GM18519 (cell line): ENCODE measurements at regions not wholly inside any gene's neighbourhood (a gene's known extent, or its start where the extent isn't known, plus 50 kb on each side); places are given as distances from the start of the nearest gene placed in this dataset.

Source experiments
- ATAC-seq: cut with Tn5 transposase; IDR thresholded peaks from one replicate; pipeline ENCODE4 v1.9.1; 2021; ENCODE audit warnings: mild to moderate bottlenecking, moderate library complexity; ENCODE audit not compliant: unreplicated experiment, low FRiP score

- no peak for ATAC-seq
Observed at GRCh38 chr6:74785236-74785635, 420.6 kb downstream of the COL12A1 start.

- ATAC-seq, result no peak
Observed at GRCh38 chr6:74782346-74782745, 423.5 kb downstream of the COL12A1 start.

GRCh38 chr6:74780831-74781230, 425.0 kb downstream of the COL12A1 start:
- no peak for ATAC-seq

DNA sequence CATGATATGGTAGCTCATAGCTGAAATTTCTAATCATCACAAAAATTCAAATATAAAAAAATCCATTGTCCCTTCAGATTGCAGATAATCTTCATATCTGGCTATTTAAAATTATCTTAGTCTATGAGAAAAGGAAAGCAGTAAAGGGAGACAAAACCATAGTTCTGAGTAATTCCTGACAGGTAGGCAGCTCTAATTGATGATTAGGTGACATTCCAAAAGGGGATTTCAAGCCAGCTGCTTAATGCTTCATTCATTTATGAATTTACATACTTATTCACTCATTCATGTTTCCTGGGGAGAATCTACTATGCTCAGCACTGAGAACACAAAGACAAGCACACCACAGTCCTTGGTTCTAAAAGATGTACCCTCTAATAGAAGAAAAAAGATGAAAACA, 437.1 kb downstream of the COL12A1 start:
- ATAC-seq, result no peak

- ATAC-seq, result no peak
Observed at GRCh38 chr6:74768120-74768519, 437.7 kb downstream of the COL12A1 start.

DNA sequence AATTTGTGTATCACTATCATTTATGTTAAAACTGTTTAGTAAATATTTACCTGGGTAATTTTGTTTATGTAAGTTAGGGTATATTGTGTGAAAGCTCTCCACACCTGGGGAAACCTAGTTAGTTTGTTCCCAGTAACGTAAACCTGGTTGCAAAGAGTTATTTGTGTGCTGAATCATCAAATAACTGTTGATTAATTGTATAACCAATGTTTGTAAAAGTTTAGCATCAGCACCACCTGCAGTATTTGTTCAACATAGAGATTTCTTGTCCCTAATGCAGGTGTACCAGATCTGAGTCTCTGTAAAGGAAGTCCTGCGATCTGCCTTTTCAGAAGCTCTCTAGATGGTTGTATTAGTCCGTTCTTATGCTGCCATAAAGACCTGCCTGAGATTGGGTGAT, 440.4 kb downstream of the COL12A1 start:
- ATAC-seq, result no peak

DNA sequence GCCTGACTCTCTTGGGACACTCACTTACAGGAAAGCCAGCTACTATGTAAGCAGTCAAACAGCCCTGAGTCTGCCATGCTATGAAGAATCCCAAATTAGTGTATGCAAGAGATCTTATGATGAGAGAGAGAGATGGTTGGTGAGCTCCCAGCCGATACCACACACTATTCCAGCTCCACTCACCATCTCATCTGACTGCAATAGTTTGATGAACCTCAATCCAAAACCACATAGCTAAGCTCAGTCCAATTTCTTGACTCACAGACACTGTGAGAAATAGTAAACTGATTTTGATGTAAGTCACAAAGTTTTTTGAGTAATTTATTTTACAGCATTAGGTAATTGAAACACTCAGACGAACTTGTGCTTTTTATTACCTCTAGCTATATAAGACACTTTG, 441.4 kb downstream of the COL12A1 start:
- ATAC-seq, result no peak

GRCh38 chr6:74762841-74763240, 443.0 kb downstream of the COL12A1 start:
- no peak for ATAC-seq

- no peak for ATAC-seq
Observed at GRCh38 chr6:74757813-74758212, 448.0 kb downstream of the COL12A1 start.

- ATAC-seq, result no peak
Observed at GRCh38 chr6:74756923-74757322, 448.9 kb downstream of the COL12A1 start.

- no peak for ATAC-seq
Observed at GRCh38 chr6:74755778-74756177, 450.1 kb downstream of the COL12A1 start.

- ATAC-seq, result no peak
Observed at GRCh38 chr6:74755196-74755595, 450.7 kb downstream of the COL12A1 start.

- ATAC-seq, result no peak
Observed at GRCh38 chr6:74753883-74754600, 451.8 kb downstream of the COL12A1 start.

DNA sequence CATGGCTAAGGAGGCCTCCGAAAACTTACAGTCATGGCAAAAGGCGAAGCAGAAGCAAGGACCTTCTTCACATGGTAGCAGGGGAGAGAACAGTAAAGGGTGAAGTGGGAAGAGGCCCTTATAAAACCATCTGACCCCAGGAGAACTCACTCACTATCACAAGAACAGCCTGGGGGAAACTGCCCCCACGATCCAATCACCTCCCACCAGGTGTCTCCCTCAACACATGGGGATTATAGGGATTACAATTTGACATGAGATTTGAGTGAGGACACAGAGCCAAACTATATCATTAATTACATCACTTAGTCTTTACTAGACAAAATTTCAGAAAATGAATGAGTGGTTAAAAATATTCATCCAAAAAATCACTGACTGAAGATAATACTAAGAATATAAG, 453.6 kb downstream of the COL12A1 start:
- no peak for ATAC-seq

DNA sequence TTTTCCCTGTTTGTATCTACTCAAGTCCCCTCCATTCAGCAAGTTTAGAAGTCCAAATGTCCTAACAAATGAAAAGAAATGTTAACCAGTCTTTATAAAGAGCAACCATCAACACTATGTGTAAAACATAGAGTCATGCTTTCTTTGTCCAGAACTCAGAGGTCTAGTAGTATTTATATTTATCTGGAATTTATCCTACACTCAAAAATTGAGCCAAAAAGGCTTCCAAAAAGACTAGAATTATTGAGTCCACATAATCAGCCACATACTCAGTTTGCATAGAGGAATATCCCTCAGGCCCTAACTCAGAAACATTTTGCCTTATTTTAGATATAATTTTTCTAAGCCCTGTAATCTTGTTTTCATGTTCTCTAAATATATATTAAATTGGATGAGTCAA, 455.0 kb downstream of the COL12A1 start:
- no peak for ATAC-seq

DNA sequence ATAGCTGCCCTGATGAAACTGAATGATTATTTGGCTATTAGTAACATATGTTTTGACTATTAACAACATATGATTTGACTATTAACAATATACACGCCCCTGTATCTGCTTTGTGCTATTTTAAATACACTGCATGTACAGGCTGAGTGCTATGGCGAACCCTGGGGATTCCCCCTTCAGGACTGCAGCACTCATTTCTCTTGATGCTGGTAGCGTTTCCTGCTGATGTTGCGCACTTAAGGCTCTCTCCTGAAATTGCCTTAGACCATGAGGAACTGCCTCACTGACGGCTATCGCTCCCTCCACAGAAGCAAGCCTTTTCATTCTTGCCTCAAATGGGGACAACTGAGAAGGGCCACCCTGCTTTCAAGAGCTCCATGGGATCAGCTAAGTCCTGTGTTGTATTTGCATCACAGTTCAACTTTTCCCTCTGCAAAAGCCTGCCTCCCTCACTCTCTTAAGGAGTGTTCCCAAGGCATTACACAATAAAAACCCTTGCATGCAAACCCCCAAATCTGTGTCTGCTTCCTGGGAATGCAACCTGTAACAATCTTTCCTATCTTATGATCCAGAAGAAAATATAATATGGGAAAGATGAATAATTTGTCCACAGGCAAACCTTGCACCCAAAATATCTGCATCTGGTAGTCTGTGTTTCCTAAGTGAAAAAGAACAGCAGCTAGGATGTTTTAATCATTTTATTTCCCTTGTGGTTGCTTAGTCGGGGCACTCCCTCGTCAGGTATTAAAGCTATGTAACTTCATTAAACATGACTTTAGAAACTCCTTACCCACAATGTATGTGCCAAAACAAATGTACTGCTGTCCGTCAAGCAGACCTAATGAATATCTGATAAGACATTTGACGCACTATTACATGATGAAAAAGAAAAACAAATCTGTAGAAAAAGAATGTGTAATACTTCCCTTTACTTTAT, 456.4 kb downstream of the COL12A1 start:
- no peak for ATAC-seq

GRCh38 chr6:74745670-74746069, 460.2 kb downstream of the COL12A1 start:
- ATAC-seq, result no peak

- no peak for ATAC-seq
Observed at GRCh38 chr6:74742793-74743508, 462.9 kb downstream of the COL12A1 start.

GRCh38 chr6:74741646-74742045, 464.2 kb downstream of the COL12A1 start:
- ATAC-seq, result no peak

DNA sequence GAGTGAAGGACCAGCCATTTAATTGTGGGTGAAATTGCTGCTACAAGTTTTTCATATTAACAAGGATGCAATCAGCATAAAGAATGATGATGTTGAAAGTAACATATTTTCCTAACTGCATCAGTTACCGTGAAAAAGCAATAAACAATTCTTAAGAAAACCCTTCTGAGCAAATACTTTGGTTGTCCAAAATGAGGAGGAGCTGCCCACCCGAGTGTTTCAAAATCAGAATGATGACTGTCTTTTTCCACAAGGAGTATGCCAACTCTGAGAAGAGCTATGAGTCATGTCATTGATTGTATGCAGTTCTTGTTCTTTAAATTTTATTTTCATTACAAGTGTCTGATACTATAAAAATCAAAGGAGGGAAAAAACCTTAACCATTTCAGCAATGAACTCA, 470.5 kb downstream of the COL12A1 start:
- no peak for ATAC-seq

DNA sequence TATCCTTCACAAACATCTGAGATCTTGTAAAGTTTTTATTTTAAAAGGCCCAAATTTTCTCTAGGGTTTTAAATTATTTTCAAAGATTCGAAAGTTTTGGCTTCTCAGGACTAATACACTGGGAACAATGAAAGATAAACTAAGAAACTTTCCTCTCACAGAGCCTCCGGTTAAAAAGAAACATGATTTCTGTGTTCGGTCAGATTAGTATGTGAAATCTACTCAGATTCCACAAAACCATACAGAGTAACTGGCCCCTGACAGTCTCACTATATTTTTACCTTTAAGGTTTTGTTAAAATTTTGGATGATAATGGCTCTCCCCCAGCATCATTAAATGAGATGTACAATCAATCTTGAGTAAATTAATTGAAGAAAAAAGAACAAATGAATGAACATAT, 471.0 kb downstream of the COL12A1 start:
- no peak for ATAC-seq
